IPS-NIHi7 (cell line): ENCODE measurements at regions not wholly inside any gene's neighbourhood (a gene's known extent, or its start where the extent isn't known, plus 50 kb on each side); places are given as distances from the start of the nearest gene placed in this dataset.

ENCODE experiments used
- DNase-seq: peaks from one replicate; pipeline ENCODE4 v3.0.0; 2012; ENCODE audit warnings: mixed read lengths; ENCODE audit errors: extremely low spot score

DNA sequence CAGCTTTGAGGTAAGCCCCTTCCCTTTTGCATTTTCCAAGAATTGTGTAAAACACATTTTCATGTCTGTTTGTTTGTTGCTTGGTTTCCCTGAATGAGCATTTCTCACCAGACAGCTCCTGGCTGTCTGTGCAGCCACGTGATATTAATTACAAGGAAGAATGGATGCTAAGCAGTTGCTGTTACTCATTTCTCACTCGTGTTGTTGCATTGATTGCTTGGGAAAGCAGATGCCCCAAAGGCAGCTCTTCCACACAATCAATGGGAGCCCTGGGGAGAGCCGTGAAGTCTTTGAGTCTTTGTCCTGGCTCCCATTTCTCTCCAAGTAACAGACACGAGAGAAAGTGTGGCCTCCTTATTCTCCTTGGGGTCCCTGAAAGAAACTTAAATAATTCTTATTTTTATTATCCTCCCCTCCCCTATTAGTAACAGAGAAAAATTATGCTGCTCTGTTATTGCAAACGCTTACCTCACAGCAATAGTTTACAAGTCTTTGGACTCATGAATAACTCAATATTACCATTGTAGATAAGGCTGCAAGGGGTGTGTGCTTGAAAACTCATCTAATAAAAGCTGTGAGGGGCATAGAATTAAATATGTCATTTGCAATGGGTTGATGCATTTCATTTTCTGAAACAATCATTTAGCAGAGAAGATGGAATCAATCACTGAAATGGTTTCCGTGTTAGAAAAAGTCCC is 127.7 kb upstream of the CAMK1G start:
- no peak for DNase-seq

DNA sequence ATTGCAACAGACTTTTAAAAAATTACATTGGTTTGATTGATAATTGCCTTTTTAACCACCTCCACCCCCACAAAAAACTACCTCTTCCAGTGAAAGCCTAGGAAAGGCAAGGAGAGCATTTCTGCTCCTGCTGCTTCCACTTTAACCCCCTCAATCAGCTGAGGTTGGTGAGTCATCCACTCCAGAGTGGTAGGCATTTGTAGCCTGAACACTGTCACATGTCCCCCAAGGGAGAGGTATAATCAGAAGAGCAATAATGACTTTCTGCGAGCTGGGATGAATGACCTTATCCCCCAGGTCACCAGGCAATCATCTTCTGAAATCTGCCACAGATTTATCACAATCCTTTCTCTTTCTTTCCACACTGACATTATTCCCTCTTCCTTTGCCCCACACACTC is 126.6 kb upstream of the CAMK1G start:
- DNase-seq, result no peak

DNA sequence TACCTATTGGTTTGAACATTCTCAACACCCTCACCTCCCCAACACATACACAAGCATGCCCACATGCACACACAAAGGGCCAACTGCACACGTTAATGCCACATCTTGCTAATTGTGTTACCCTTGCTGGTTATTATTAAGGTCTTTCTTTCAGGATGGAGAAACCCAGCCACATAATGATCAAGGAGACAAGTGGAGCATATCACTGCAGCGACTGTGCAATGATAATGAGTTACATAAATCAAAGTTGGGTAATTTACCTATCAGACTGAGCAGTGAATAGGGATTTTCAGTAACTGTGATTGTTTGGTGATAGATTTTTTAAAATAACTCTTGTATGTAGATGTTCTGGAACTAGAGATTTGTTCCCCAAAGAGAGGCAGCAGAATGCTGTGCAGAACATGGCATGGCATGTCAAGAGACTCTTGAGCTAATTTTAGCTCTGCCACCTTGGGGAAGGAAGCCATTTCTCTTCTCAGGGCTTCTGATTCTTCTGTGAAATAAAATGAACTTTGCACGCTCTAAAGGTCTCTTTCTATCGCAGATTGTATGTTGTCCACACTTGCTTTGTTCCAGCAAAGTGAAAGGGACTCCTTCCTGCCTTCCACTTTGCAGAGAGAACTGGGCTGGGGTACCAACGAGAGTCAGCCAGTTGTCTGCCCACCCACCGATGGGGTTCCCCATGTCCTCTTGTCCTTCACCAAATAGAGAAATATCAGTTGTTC is 126.0 kb upstream of the CAMK1G start:
- DNase-seq, result no peak

DNA sequence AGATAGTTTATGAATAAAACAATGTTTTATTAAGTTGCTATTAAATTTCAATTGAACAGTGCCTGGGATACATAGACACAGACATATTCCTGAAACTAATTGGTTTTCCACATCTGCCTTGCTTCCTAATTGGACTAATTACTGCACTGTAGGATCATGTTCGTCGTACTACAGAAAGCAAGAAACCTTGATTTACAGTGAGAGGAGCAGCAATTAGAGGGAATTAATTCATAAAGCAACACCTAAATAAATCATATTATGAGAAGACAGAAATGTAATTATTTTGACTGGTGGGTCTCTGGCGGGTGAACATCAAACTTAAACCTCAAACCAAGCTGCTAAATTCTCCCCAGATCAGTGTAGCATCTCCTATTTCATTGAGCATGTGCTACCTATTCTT is 124.6 kb upstream of the CAMK1G start:
- no peak for DNase-seq

DNA sequence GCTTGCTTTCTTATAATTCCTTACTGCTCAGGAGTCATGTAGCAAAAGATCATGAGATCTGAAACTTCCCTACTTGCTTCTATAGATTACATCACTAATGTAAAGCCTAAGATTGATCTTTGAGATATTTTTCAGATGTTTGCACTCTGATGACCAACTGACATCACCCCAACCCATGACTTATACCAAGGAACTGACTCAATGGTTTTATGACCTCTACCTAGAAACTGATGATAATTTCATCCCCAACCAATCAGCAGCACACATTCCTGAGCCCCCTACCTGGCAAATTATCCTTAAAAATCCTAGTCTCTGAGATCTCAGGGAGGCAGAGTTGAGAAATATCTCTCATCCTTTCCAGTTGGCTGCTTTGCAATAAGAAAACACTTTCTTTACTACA is 122.3 kb upstream of the CAMK1G start:
- DNase-seq, result no peak

DNA sequence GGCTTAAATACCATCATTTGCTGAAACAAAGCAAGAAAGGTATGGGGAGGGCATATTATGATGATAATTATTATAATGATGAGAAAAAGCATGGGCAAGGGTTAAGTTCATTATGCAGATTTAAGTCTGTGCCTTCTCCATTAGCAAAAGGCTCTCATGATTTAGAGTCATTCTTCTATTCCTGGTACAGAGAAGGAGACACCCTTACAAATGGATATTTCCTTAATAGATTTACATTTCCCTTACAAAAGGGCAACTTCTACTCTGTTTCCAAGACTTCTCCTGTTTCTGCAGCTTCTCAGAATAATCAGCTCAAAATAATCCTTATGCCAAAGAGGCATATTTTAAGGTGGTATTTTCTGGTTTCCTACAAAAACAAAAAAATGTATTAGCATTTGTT is 121.1 kb upstream of the CAMK1G start:
- no peak for DNase-seq

DNA sequence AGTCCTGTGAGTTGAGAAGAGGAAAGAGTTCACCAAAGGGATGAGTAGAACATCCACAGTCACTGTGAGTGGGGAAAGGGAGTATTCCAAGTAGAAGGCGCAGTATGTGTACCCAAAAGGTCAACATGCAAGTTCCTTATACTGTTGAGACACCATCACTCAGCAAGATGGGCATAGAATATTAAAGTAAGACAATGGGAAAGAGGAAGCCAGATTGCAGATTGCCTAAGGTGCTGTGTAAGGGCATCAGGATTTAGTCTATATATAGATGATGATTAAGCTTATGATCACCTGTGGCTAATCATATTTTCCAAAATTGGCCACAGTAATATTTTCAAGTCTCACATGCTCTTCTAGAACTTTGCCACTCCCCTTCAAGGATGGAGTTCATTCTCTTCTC is 120.1 kb upstream of the CAMK1G start:
- no peak for DNase-seq

DNA sequence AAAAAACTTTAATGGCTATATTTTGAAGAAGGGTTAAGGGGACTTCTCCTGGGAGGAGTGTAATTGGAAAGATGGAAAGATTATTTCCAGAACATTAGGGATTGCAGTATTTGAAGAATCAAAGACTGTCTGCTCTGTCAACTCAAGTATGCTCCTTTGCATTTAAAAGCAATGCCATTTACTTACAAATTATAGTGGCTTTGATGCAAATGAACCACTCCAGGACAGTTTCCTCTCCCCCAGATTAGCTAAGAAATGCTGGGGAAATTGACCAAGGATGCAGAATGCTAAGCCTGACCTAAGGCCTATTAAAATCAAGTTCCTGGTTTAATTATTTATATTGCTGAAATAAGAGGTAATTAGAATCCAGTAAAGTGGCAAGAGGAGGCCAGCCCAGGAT is 110.5 kb upstream of the CAMK1G start:
- DNase-seq, result no peak

DNA sequence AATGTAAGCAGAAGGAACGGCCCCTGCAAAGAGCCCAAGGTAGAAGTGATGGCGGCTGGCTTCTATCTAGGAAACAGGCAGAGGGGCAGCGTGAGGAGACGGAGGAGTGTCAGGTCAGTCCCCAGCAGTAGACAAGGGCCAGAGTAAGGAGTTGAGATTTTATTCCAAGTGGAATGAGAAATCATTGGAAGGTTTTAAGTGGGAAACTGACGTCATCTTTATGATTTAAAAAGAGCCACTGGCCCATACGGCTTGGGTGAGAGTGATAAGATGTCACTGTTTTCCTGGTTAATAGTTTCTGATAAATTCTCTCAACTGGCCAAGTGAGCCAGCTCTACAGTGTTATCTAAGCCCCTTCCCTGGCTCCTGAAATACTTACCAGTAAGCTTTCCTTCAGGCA is 103.2 kb upstream of the CAMK1G start:
- DNase-seq, result no peak

DNA sequence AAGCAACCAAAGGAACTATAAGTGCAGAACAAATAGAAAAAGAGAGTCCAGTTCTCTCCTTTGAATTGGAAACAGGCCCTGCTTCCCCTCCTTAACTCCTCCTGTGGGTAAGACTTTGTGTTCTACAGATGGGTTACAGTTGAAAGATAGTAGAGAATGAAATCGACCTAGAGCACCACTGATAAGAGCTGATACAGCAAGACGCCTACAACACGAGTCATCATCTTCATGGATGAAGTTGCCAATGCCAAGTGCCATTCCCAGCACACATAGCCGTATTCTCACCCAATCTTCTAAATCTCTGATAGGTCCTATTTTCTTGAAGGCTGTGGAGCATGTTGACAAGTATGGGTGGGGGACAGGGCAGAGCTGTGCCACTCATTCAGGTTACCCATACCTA is 99.8 kb upstream of the CAMK1G start:
- no peak for DNase-seq

DNA sequence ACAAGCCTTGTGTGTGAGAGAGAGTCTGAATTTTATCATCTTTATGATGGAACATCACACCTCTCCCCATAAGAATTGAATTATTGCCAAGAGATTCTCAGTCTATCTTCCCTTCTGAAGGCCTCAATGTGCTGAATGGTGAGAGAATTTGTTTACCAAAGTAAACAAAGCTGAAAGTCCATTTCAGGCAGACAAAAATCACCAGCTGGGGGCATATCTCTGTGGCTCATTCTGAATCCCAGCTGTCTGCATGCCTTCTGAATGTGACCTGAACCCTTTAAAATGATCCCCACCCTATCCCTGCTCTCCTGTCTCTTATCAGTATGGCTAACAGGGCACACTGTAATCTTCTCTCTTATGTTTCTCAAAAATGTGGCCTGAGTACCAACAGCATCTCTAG is 99.1 kb upstream of the CAMK1G start:
- DNase-seq, result no peak

DNA sequence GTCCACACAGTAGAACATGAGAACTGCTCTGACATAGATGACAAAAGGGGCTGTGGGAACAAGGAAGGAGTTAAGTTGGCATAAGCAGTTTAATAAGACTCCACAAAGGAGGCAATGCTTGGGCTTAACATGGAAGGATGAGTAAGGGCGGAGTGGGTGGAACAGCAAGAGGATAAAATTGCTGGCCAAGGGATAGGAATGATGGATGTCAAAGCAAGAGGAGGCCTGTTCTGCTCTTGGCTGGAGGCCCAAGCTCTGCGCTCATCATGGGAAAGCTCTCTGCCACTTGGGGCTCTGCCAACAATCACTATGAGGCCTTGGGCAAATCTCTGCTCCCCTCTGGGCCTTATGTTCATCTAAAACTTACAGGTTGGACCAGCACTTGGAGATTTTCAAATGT is 98.3 kb upstream of the CAMK1G start:
- no peak for DNase-seq

DNA sequence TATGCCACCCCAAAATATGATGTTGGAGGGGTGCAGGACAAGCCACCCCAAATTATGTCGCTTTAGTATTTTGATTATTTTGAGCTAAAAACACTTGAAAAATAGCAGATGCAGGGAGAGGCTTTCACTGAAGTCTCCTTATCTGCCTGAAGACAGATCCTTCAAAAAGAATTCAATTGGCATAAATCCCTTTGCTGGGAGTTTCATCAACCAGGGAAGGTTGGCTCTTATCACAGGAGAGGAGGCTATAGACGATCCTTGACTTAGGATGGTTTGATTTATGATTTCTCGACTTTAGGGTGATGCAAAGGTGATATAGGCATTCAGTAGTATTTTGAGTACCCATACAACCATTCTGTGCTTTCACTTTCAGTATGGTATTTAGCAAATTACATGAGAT is 97.8 kb upstream of the CAMK1G start:
- DNase-seq, result no peak

DNA sequence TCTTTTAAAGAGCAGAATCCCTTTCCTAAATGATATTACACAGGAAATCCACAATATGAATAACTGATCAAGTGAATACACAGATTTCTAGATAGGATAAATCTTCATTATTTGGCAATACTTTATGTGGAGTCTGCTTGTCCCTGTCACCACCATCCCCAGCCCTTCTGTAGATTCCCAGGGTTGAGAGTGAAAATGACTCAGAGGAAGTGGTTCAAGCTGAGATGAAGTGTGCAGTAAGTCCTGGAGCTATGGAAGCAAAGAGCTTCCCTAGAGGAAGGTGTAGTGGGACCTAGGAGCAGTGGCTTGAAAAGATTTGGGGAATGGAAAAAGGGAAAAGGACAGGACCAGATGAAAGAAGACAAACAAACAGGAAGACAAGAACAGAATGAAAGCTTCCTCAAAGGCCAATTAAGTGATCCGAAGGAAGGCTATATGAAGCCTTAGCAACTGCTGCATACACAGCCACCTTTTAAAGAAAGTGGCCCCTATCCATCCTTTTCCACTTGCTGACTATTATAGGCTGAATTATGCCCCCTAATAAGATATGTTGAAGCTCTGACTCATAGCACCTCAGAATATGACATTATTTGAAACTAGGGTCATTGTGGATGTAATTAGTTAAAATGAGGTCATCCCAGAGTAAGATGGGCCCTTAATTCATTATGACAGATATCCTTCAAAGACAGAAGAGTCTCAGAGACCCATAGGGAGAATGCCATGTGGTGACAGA is 96.5 kb upstream of the CAMK1G start:
- DNase-seq, result no peak

DNA sequence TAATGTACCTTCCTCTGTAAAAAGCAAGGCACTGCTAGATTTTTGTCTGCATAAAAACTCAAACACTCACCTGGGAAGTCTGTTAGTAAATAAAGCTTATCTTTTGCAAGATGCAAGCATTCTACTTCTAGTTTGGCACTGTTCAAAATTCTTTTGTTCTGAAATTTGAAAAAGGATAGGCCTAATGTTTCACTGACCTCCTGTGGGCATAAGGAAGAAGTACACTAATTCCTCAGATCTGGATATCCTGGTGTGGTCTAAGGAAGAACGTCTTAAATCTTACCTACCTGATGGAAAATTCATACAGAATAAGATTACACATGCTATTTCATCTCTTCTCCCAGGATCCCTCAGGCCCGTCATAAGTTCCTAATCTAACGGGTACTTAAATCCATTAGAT is 93.5 kb upstream of the CAMK1G start:
- peak; percentile 32 for DNase-seq

DNA sequence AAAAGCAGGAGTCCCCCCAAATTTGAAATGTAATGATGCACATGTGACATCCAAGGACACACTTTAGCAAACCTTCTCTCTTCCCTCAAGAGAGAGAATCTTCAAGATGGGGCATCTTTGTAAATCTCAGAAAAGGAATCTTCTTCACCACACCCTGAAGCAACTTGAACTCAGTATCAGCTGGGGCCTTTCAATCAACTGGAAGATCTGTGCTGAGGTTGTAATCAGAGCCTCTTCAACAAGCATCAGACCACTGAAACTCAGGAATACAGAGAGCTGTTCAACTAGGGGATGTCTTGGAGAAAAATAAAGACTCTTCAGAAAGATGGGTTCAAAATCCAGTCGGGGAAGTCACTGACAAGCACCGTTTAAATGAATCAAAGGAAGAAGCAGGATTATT is 92.5 kb upstream of the CAMK1G start:
- no peak for DNase-seq

DNA sequence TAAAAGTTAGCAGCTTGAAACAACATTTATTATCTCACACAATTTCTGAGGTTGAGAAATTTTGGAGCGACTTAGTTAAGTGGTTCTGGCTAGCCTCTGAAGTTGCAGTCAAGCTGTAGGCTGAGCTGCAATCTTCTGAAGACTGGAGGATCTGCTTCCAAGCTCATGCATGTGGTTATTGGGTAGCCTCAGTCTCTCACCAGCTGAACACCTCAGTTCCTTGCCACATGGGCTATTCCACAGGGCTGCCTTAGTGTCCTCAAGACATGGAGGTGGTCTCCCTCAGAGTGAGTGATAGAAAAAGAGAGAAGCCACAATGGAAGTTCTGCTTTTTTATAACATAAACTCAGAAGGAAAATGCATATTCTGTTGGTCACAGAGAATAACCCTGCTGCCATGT is 92.0 kb upstream of the CAMK1G start:
- no peak for DNase-seq

DNA sequence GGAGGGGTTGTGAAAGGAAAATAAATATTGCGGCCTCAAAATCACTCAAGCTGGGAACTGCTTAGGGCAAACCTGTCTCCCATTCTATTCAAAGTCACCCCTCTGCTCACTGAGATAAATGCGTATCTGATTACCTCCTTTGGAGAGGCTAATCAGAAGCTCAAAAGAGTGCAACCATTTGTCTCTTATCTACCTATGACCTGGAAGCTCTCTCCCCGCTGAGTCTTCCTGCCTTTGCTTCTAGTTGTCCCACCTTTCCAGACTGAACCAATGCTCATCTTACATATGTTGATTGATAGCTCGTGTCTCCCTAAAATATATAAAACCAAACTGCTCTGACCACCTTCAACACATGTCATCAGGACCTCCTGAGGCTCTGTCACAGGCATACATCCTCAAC is 91.6 kb upstream of the CAMK1G start:
- DNase-seq, result no peak

DNA sequence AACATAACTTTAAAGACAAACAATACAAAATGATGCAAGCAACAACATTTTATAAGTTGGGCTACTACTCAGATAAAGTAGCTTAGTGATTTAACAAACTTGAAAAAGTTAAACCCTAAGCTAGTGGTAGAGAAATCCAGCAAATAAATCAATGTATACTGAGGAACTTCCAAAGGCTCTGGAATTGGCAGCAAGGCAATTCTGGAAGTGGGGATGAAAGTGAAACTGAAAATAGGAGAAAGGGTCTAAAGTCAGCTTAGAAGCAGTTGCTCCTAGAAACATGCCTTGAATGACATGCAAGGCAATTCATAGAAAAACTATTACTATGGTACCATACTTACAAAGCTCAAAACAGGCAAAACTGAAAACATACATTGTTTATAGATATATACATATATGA is 90.0 kb upstream of the CAMK1G start:
- DNase-seq, result no peak

DNA sequence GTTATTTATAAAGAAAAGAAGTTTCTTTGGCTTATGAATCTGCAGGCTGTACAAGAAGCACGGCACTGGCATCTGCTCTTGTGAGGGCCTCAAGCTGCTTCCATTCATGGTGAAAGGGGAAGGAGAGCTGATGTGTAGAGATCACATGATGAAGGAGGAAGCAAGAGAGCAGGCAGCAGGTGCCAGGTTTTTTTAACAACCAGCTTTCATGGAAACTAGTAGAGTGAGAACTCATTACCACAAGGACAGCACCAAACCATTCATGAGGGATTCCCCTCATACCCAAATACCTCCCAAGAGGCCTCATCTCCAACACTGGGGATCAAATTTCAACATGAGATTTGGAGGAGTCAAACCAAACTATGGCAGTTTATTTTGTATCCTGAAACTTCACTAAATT is 85.8 kb upstream of the CAMK1G start:
- DNase-seq, result no peak

DNA sequence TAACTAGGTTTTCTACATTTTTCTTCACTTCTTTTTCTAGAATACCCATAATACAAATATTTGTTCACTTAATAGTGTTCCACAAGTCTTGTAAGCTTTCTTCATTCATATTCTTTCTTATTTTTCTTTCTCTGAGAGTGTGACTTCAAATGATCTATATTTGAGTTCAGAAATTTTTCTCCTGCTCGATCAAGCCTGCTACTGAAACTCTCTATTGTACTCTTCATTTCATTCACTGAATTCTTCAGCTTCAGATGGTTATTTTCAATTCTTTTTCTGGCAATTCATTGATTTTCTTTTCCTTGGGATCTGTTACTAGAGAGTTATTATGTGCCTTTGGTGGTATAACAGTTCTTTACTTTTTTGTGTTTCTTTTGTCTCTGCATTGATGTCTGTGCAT is 82.5 kb upstream of the CAMK1G start:
- DNase-seq, result no peak

DNA sequence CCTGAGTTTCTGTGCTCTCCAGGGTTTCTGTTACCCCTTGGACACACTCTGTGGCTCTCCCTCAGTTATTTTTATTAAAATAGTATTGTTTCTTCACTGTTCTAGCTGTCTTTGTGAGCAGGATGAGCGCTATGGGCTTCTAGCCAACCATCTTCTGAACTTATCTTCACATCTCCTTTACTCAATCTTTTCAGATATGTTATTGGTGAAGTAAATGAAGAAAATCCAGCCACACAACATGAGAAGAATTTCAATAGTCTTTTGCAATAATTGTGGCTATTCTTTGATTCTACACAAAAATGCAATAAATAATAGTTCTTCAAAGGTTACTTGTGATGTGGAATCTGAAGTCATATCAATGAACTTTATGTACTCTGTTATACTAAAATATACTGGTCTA is 80.3 kb upstream of the CAMK1G start:
- no peak for DNase-seq

DNA sequence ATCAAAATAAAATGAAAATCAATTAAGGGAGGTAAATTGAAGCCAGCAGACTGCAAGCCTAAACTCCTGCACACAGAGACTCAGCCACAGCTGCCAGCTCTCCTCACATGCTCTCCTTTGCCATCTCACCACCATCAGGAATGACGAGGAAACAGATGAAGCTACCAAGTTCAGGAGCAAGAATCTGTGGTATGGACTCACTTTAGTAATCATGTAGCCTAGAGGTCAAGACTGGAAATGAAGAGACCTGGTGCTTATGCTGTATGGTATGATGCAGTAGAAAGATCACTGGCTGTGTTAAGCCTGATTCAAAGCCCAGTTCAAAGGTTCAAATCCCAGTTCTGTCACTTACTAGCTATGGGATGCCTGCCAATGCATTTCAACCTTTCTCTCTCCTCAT is 78.9 kb upstream of the CAMK1G start:
- no peak for DNase-seq
